Omental fat pad (tissue), 3 donors: ENCODE measurements at regions not wholly inside any gene's neighbourhood (a gene's known extent, or its start where the extent isn't known, plus 50 kb on each side); places are given as distances from the start of the nearest gene placed in this dataset.

Source experiments
- ATAC-seq: fragments of 150-250 bp; one replicate; pipeline ENCODE4 v1.9.1; 2016; ENCODE audit warnings: mild to moderate bottlenecking, moderate library complexity; ENCODE audit not compliant: low FRiP score
- DNase-seq: peaks from one replicate; pipeline ENCODE4 v3.0.0-alpha.2; 2019; ENCODE audit warnings: low spot score
- CTCF ChIP-seq, 3 donors: fragments of 450-650 bp; IDR thresholded peaks; one replicate each; pipeline ENCODE4 v1.5.1; 2016 to 2017; ENCODE audit warnings: antibody characterized with exemption in 3 of 3, mild to moderate bottlenecking in 3 of 3, moderate library complexity in 2 of 3

DNA sequence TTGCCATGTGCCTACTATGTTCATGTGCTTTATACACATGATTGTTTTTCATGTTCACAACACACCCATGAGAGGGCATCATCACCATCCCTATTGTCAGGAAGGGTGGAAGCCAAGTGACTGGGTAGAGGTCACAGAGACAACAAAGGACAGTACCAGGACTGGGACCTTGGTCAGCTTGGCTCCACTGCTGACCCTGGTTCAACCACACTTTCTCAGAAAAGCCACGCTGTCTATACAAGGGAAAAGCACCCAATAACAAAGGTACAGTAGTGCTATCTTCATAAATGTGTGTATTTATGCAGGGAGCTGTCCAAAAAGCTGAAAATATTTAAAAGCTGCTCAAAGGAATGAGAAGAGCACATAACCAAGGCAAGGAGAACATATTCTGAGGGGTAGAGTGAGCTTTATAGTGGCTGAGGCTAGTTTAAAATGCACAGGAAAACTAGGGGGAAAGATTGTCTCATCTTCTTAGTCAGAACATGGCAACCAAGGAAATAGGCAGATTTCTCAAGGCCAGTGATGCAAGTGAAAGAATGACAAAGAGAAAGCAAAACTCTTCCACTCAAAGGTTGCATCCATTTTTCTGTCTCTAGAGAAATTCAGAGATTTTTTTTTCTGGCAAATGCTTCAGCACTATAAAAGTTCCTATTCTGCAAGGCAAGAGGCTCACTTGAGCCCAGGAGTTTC lies 415.0 kb downstream of the FOXO1 start:
- DNase-seq: no peak
- no peak for TF ChIP-seq CTCF (IDR thresholded peaks at IDR 0.05)
- no peak for ATAC-seq

DNA sequence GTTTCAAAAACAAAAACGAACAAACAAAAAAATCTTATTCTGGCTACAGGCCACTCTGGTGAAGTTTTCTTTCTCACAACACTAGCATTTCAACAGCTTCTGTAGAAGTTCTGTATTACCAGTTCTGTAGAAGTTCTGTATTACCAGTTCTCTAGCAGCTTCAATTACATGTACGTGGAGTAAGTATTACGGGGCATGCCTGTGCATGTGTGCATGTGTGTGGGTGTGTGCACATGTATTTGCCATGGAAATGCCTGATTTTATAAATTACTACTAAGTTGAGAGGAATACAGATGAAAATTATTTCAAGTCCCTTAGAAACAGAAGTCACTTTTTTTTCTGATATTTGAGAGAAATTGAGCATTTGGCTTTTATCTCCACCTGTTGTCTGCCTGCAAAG lies 414.2 kb downstream of the FOXO1 start:
- no peak for DNase-seq
- TF ChIP-seq CTCF (IDR thresholded peaks at IDR 0.05): no peak
- no peak for ATAC-seq

DNA sequence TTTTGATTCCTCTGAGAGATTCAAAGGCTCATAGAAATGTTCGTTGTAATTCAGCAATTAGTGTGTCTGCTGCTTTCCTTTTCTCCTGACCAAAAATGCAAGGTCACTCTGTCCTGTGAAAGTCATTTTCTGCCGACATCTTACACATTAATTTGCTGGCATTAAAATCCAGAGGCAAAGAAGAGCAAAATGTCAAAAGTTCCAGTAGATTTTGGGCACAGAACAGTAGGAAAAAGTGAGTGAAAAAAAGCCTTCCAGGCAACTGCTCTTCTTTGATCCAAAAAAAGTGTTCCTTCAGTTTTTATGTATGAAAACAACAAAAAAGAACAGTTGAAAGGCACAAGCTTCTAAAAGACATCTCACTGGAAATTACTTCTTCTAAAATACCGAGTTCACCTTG lies 413.8 kb downstream of the FOXO1 start:
- DNase-seq (no peak), ATAC-seq (no peak)
- TF ChIP-seq CTCF (IDR thresholded peaks at IDR 0.05): no peak

- no peak for DNase-seq
- ATAC-seq: no peak
- no peak for TF ChIP-seq CTCF (IDR thresholded peaks at IDR 0.05)
Observed at GRCh38 chr13:40254394-40254793, 412.0 kb downstream of the FOXO1 start.

GRCh38 chr13:40255551-40255950 lies 410.9 kb downstream of the FOXO1 start:
- DNase-seq (no peak), ATAC-seq (no peak)
- TF ChIP-seq CTCF (IDR thresholded peaks at IDR 0.05): no peak

DNA sequence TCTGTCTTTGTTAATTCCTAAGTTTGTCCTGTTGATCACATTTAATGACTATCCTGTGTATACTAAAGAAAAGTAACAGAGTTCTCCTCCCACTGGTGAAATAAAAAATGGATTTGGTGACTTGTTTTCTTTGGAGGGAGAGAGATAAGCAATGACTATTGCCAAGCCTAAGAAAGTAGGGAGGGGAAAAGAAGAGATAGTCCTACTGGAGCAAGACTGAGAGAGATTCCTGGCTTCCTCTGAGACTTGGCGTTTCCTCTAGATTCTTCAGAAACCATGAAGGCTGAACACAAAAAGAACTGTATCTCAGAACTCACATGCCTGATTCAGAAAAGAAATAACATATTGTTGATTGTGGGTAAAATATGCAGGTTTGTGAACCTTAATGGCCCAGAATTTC lies 406.5 kb downstream of the FOXO1 start:
- peak; percentile 71 for ATAC-seq
- no peak for TF ChIP-seq CTCF (IDR thresholded peaks at IDR 0.05)
- DNase-seq: no peak

DNA sequence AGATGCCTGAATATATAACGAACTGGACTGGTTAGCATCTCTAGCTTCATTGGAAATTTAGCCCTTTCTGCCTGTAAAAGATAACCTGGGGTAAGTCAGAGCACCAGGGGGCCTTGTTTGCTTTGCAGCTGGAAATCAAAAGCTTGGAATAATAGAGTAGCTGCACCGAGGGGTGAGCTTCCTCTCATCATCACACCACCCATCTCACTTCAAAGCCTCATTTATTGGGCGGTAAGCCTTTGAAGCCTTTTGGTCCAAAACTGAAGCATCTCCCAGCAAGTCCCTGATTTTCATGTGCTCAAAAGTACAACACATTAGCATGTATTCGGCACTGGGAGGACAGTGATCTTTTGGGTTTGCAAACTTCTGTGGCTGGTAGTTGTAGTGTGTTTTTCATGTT lies 405.1 kb downstream of the FOXO1 start:
- no peak for TF ChIP-seq CTCF (IDR thresholded peaks at IDR 0.05)
- DNase-seq (no peak), ATAC-seq (no peak)
